Activated CD4-positive, alpha-beta T cell treated with anti-CD3 and anti-CD28 coated beads, Interleukin-2, amount 10 ng/mL, durations not matched to agents 7 days and 5 days (primary cell): ENCODE measurements at regions not wholly inside any gene's neighbourhood (a gene's known extent, or its start where the extent isn't known, plus 50 kb on each side); places are given as distances from the start of the nearest gene placed in this dataset.

Source experiments
- CTCF ChIA-PET: fragments of 350-600 bp; sonication (Branson Sonifier 250); formaldehyde crosslinking; loops from one replicate; lab custom pipeline; 2021; ENCODE audit warnings: antibody characterized with exemption; lab: Charles Lee
- POLR2A ChIA-PET: fragments of 350-600 bp; sonication (Branson Sonifier 250); formaldehyde crosslinking; loops from one replicate; lab custom pipeline; 2021; ENCODE audit warnings: antibody characterized with exemption; lab: Charles Lee
- DNase-seq: peaks from one replicate; pipeline ENCODE4 v3.0.0-alpha.2; 2020
- H3K27ac Mint-ChIP-seq: one replicate; pipeline ENCODE4 v1.8.0; 2021; ENCODE audit warnings: mild to moderate bottlenecking, moderate library complexity, mixed read lengths
- H3K27me3 Mint-ChIP-seq: one replicate; pipeline ENCODE4 v1.8.0; 2021; ENCODE audit warnings: mixed read lengths
- H3K36me3 Mint-ChIP-seq: one replicate; pipeline ENCODE4 v1.8.0; 2021; ENCODE audit warnings: low read depth, mixed read lengths
- H3K4me1 Mint-ChIP-seq: one replicate; pipeline ENCODE4 v1.8.0; 2021; ENCODE audit warnings: mixed read lengths
- H3K4me3 Mint-ChIP-seq: one replicate; pipeline ENCODE4 v1.8.0; 2021; ENCODE audit warnings: mild to moderate bottlenecking, moderate library complexity, mixed read lengths
- H3K9me3 Mint-ChIP-seq: one replicate; pipeline ENCODE4 v1.8.0; 2021; ENCODE audit warnings: mixed read lengths

DNA sequence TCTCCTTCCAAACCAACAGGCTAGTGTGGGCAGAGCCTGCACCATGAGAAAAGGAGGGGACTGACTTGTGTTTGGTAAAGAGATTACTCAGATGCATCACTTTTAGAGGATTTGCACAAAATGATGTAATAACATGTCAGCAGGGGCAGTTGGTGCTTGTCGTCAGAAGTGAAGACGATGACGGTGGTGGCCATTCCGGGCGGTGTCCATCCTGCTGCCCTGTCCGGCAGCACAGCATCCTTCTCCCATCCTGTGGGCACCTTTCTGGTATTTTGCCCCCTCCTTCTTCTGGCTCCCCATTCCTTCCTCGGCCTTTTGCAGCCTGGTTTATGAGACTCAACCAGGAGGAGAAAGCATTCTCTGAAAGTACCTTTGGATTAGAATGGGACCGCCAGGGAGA is 160.1 kb downstream of the TEX29 start:
- ChIA-PET POLR2A (no interaction called here), CTCF (no interaction called here)
- no peak overlapping the region for H3K27ac Mint-ChIP-seq
- H3K4me3 Mint-ChIP-seq = no peak overlapping the region
- H3K36me3 Mint-ChIP-seq = no peaks in the 10 kb centered on the region
- H3K4me1 Mint-ChIP-seq = no peaks in the 10 kb centered on the region
- no peaks in the 10 kb centered on the region for H3K9me3 Mint-ChIP-seq
- no peak for DNase-seq
- H3K27me3 Mint-ChIP-seq = no peaks in the 10 kb centered on the region

- H3K4me3 Mint-ChIP-seq = no peak overlapping the region
- no peaks in the 10 kb centered on the region for H3K27me3 Mint-ChIP-seq
- no peaks in the 10 kb centered on the region for H3K4me1 Mint-ChIP-seq
- H3K36me3 Mint-ChIP-seq = no peaks in the 10 kb centered on the region
- no peak overlapping the region for H3K27ac Mint-ChIP-seq
- ChIA-PET POLR2A (no interaction called here), CTCF (no interaction called here)
- no peaks in the 10 kb centered on the region for H3K9me3 Mint-ChIP-seq
- no peak for DNase-seq
These were observed 160.5 kb downstream of the TEX29 start for GRCh38 chr13:111480976-111481375.

GRCh38 chr13:111482126-111482525 is 161.7 kb downstream of the TEX29 start:
- POLR2A ChIA-PET = no interaction called here
- Mint-ChIP-seq H3K27me3 (no peaks in the 10 kb centered on the region), H3K27ac (no peak overlapping the region), H3K4me3 (no peak overlapping the region), H3K4me1 (no peaks in the 10 kb centered on the region), H3K36me3 (no peaks in the 10 kb centered on the region), H3K9me3 (peaks cover 2% of the 10 kb centered on the region)
- CTCF ChIA-PET = no interaction called here
- no peak for DNase-seq

DNA sequence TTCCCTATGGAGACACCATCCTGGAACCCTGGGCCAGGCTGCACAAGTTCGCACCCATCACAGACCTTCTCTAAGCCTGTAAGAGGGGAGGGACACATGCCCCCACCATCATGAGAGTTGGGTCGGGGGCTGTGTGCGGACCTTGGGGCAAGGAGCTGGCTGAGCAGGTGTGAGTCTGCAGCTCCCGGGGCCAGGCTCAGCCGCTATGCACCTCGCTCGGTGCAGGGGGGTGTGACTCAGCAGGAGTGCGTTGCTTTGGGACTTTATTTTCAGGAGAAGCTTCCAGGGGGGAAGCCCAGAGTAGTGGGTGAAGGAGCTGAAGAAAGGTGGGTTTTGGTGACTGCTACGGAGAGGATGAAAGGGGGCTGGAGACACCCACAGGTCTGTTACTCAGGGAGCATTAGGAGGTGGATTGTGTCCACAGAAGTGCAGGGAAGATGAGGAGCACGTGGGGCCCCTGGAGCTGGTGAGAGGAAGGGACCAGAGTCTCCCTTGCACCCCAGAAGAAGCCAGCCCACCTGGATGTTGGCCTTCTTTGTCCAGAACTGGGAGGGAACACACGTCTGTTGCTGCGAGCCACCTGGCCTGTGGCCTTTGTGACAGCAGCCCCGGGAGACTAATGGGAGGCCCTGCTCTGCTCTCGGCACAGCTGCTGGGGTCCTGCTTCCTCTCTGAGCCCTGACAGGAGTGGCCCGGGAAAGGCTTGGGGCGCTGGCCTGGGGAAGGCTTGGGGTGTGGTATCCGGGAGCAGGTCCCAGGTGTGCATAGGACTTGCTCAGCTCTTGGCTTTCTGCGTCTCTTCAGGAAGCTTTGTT is 162.6 kb downstream of the TEX29 start:
- H3K36me3 Mint-ChIP-seq = no peaks in the 10 kb centered on the region
- no peaks in the 10 kb centered on the region for H3K4me1 Mint-ChIP-seq
- no peak for DNase-seq
- no peak overlapping the region for H3K4me3 Mint-ChIP-seq
- ChIA-PET CTCF (interaction anchor here (0.6 kb wide), 1 partner anchor 40 kb away, joined by 3 read pairs; no protein-coding TSS in a partner anchor), POLR2A (no interaction called here)
- H3K9me3 Mint-ChIP-seq = peaks cover 2% of the 10 kb centered on the region
- no peaks in the 10 kb centered on the region for H3K27me3 Mint-ChIP-seq
- H3K27ac Mint-ChIP-seq = no peak overlapping the region

- no peak overlapping the region for H3K4me3 Mint-ChIP-seq
- no peaks in the 10 kb centered on the region for H3K4me1 Mint-ChIP-seq
- DNase-seq = no peak
- H3K9me3 Mint-ChIP-seq = peaks cover 2% of the 10 kb centered on the region
- H3K36me3 Mint-ChIP-seq = no peaks in the 10 kb centered on the region
- POLR2A ChIA-PET = no interaction called here
- no peaks in the 10 kb centered on the region for H3K27me3 Mint-ChIP-seq
- no peak overlapping the region for H3K27ac Mint-ChIP-seq
- CTCF ChIA-PET = interaction anchor here (0.6 kb wide), 1 partner anchor 40 kb away, joined by 3 read pairs; no protein-coding TSS in a partner anchor
These were observed 163.2 kb downstream of the TEX29 start for GRCh38 chr13:111483621-111483987.

- DNase-seq = no peak
- Mint-ChIP-seq H3K4me3 (no peak overlapping the region), H3K27me3 (no peaks in the 10 kb centered on the region), H3K9me3 (peaks cover 2% of the 10 kb centered on the region), H3K36me3 (no peaks in the 10 kb centered on the region), H3K4me1 (no peaks in the 10 kb centered on the region), H3K27ac (no peak overlapping the region)
- POLR2A ChIA-PET = no interaction called here
- CTCF ChIA-PET = no interaction called here
These were observed 163.9 kb downstream of the TEX29 start for GRCh38 chr13:111484141-111484925.

GRCh38 chr13:111484959-111485358 is 164.5 kb downstream of the TEX29 start:
- Mint-ChIP-seq H3K27ac (no peak overlapping the region), H3K9me3 (peaks cover 2% of the 10 kb centered on the region), H3K4me3 (no peak overlapping the region), H3K36me3 (no peaks in the 10 kb centered on the region), H3K4me1 (no peaks in the 10 kb centered on the region), H3K27me3 (no peaks in the 10 kb centered on the region)
- POLR2A ChIA-PET = no interaction called here
- no peak for DNase-seq
- CTCF ChIA-PET = no interaction called here

GRCh38 chr13:111485491-111486250 is 165.2 kb downstream of the TEX29 start:
- ChIA-PET POLR2A (no interaction called here), CTCF (no interaction called here)
- Mint-ChIP-seq H3K9me3 (peaks cover 2% of the 10 kb centered on the region), H3K36me3 (no peaks in the 10 kb centered on the region), H3K27me3 (no peaks in the 10 kb centered on the region), H3K27ac (no peak overlapping the region), H3K4me3 (no peak overlapping the region), H3K4me1 (no peaks in the 10 kb centered on the region)
- no peak for DNase-seq

- DNase-seq = no peak
- CTCF ChIA-PET = no interaction called here
- no peaks in the 10 kb centered on the region for H3K36me3 Mint-ChIP-seq
- H3K9me3 Mint-ChIP-seq = peaks cover 2% of the 10 kb centered on the region
- H3K4me3 Mint-ChIP-seq = no peak overlapping the region
- H3K27me3 Mint-ChIP-seq = no peaks in the 10 kb centered on the region
- POLR2A ChIA-PET = no interaction called here
- H3K27ac Mint-ChIP-seq = no peak overlapping the region
- no peaks in the 10 kb centered on the region for H3K4me1 Mint-ChIP-seq
These were observed 165.9 kb downstream of the TEX29 start for GRCh38 chr13:111486331-111486730.

GRCh38 chr13:111486801-111487200 is 166.4 kb downstream of the TEX29 start:
- POLR2A ChIA-PET = no interaction called here
- DNase-seq = no peak
- H3K27me3 Mint-ChIP-seq = no peaks in the 10 kb centered on the region
- peaks cover 2% of the 10 kb centered on the region for H3K9me3 Mint-ChIP-seq
- CTCF ChIA-PET = no interaction called here
- H3K27ac Mint-ChIP-seq = no peak overlapping the region
- H3K4me1 Mint-ChIP-seq = no peaks in the 10 kb centered on the region
- H3K36me3 Mint-ChIP-seq = no peaks in the 10 kb centered on the region
- no peak overlapping the region for H3K4me3 Mint-ChIP-seq

GRCh38 chr13:111488486-111489132 is 168.2 kb downstream of the TEX29 start:
- DNase-seq = no peak
- no peak overlapping the region for H3K27ac Mint-ChIP-seq
- ChIA-PET CTCF (no interaction called here), POLR2A (no interaction called here)
- H3K4me3 Mint-ChIP-seq = no peak overlapping the region
- no peaks in the 10 kb centered on the region for H3K36me3 Mint-ChIP-seq
- H3K9me3 Mint-ChIP-seq = peaks cover 2% of the 10 kb centered on the region
- no peaks in the 10 kb centered on the region for H3K4me1 Mint-ChIP-seq
- H3K27me3 Mint-ChIP-seq = no peaks in the 10 kb centered on the region

- no peak for DNase-seq
- POLR2A ChIA-PET = no interaction called here
- Mint-ChIP-seq H3K27ac (no peak overlapping the region), H3K36me3 (no peaks in the 10 kb centered on the region), H3K4me3 (no peak overlapping the region), H3K27me3 (no peaks in the 10 kb centered on the region), H3K4me1 (no peaks in the 10 kb centered on the region), H3K9me3 (peaks cover 2% of the 10 kb centered on the region)
- CTCF ChIA-PET = interaction anchor here (0.6 to 0.7 kb wide), 2 partner anchors 39 to 107 kb away, joined by 3 to 4 read pairs; no protein-coding TSS in a partner anchor
These were observed 168.9 kb downstream of the TEX29 start for GRCh38 chr13:111489301-111489700.
